ENCODE measurements at regions not wholly inside any gene's neighbourhood (a gene's known extent, or its start where the extent isn't known, plus 50 kb on each side); places are given as distances from the start of the nearest gene placed in this dataset.

GRCh38 chr11:19419808-19420207, 179.1 kb upstream of the E2F8 start:
- TF ChIP-seq CTCF (IDR thresholded peaks at IDR 0.05): no peak

- no peak for TF ChIP-seq CTCF (IDR thresholded peaks at IDR 0.05)
Observed at GRCh38 chr11:19419021-19419750, 178.4 kb upstream of the E2F8 start.

GRCh38 chr11:19418221-19418620, 177.5 kb upstream of the E2F8 start:
- TF ChIP-seq CTCF (IDR thresholded peaks at IDR 0.05): no peak

GRCh38 chr11:19410032-19410431, 169.3 kb upstream of the E2F8 start:
- TF ChIP-seq CTCF (IDR thresholded peaks at IDR 0.05): no peak

- no peak for TF ChIP-seq CTCF (IDR thresholded peaks at IDR 0.05)
Observed at GRCh38 chr11:19409307-19409706, 168.6 kb upstream of the E2F8 start.

GRCh38 chr11:19407677-19408270, 167.0 kb upstream of the E2F8 start:
- TF ChIP-seq CTCF (IDR thresholded peaks at IDR 0.05): no peak

GRCh38 chr11:19405966-19406365, 165.2 kb upstream of the E2F8 start:
- TF ChIP-seq CTCF (IDR thresholded peaks at IDR 0.05): no peak

Data from LNCAP (cell line).